ENCODE measurements at regions not wholly inside any gene's neighbourhood (a gene's known extent, or its start where the extent isn't known, plus 50 kb on each side); places are given as distances from the start of the nearest gene placed in this dataset.

- intact Hi-C loops (cut with DNase I): no loop called here
- H3K9ac ChIP-seq (ENCODE audit: low read length in 3 of 3): no peak overlapping the region
- FAIRE-seq: no peak
Observed at GRCh38 chr12:126734296-126734695, 1532.7 kb upstream of the TMEM132C start.

GRCh38 chr12:126734710-126735109 is 1532.3 kb upstream of the TMEM132C start:
- H3K27ac ChIP-seq (ENCODE audit: low read depth in 2 of 2, low read length in 2 of 2): no peak overlapping the region
- H3K4me3 ChIP-seq (ENCODE audit: low read length in 3 of 3): no peak overlapping the region
- DNase-seq (no peak), FAIRE-seq (no peak)
- no peak overlapping the region for H3K9ac ChIP-seq (ENCODE audit: low read length in 3 of 3)
- no peaks in the 10 kb centered on the region for H3K9me3 ChIP-seq (ENCODE audit: control insufficient read depth in 2 of 3, insufficient read depth in 1 of 3, low read length in 3 of 3)
- no peaks in the 10 kb centered on the region for H3K4me1 ChIP-seq (ENCODE audit: control insufficient read depth in 2 of 3, insufficient read depth in 2 of 3, low read depth in 1 of 3, low read length in 3 of 3)
- intact Hi-C loops (cut with DNase I): no loop called here
- H3K27me3 ChIP-seq (ENCODE audit: control insufficient read depth, insufficient read depth, low read length): peaks cover 2% of the 10 kb centered on the region
- TF ChIP-seq CTCF (IDR thresholded peaks at IDR 0.05; ENCODE audit: borderline replicate concordance, extremely low read depth, insufficient read depth): no peak
- no peaks in the 10 kb centered on the region for H3K36me3 ChIP-seq (ENCODE audit: control insufficient read depth in 2 of 3, insufficient read depth in 3 of 3, low read length in 3 of 3)

More at GRCh38 chr12:126734296-126734695, 1532.7 kb upstream of the TMEM132C start:
- Histone ChIP-seq H3K4me3 (ENCODE audit: low read length in 3 of 3) (no peak overlapping the region), H3K4me1 (ENCODE audit: control insufficient read depth in 2 of 3, insufficient read depth in 2 of 3, low read depth in 1 of 3, low read length in 3 of 3) (no peaks in the 10 kb centered on the region), H3K9me3 (ENCODE audit: control insufficient read depth in 2 of 3, insufficient read depth in 1 of 3, low read length in 3 of 3) (no peaks in the 10 kb centered on the region), H3K27me3 (ENCODE audit: control insufficient read depth, insufficient read depth, low read length) (peaks cover 2% of the 10 kb centered on the region), H3K27ac (ENCODE audit: low read depth in 2 of 2, low read length in 2 of 2) (no peak overlapping the region), H3K36me3 (ENCODE audit: control insufficient read depth in 2 of 3, insufficient read depth in 3 of 3, low read length in 3 of 3) (no peaks in the 10 kb centered on the region)
- DNase-seq: no peak
- TF ChIP-seq CTCF (IDR thresholded peaks at IDR 0.05; ENCODE audit: borderline replicate concordance, extremely low read depth, insufficient read depth): no peak

GRCh38 chr12:126741536-126742240 is 1525.3 kb upstream of the TMEM132C start:
- H3K9me3 ChIP-seq (ENCODE audit: control insufficient read depth in 2 of 3, insufficient read depth in 1 of 3, low read length in 3 of 3): no peaks in the 10 kb centered on the region
- H3K4me3 ChIP-seq (ENCODE audit: low read length in 3 of 3): no peak overlapping the region
- DNase-seq (no peak), FAIRE-seq (no peak)
- no peaks in the 10 kb centered on the region for H3K27me3 ChIP-seq (ENCODE audit: control insufficient read depth, insufficient read depth, low read length)
- no peaks in the 10 kb centered on the region for H3K4me1 ChIP-seq (ENCODE audit: control insufficient read depth in 2 of 3, insufficient read depth in 2 of 3, low read depth in 1 of 3, low read length in 3 of 3)
- no peaks in the 10 kb centered on the region for H3K36me3 ChIP-seq (ENCODE audit: control insufficient read depth in 2 of 3, insufficient read depth in 3 of 3, low read length in 3 of 3)
- no peak for TF ChIP-seq CTCF (IDR thresholded peaks at IDR 0.05; ENCODE audit: borderline replicate concordance, extremely low read depth, insufficient read depth)
- intact Hi-C loops (cut with DNase I): no loop called here
- H3K9ac ChIP-seq (ENCODE audit: low read length in 3 of 3): no peak overlapping the region
- H3K27ac ChIP-seq (ENCODE audit: low read depth in 2 of 2, low read length in 2 of 2): no peak overlapping the region

- no peaks in the 10 kb centered on the region for H3K27me3 ChIP-seq (ENCODE audit: control insufficient read depth, insufficient read depth, low read length)
- no peak overlapping the region for H3K4me3 ChIP-seq (ENCODE audit: low read length in 3 of 3)
- FAIRE-seq: no peak
- TF ChIP-seq CTCF (IDR thresholded peaks at IDR 0.05; ENCODE audit: borderline replicate concordance, extremely low read depth, insufficient read depth): no peak
- H3K9ac ChIP-seq (ENCODE audit: low read length in 3 of 3): no peak overlapping the region
- no peak for DNase-seq
- no peaks in the 10 kb centered on the region for H3K4me1 ChIP-seq (ENCODE audit: control insufficient read depth in 2 of 3, insufficient read depth in 2 of 3, low read depth in 1 of 3, low read length in 3 of 3)
- H3K9me3 ChIP-seq (ENCODE audit: control insufficient read depth in 2 of 3, insufficient read depth in 1 of 3, low read length in 3 of 3): no peaks in the 10 kb centered on the region
- no peak overlapping the region for H3K27ac ChIP-seq (ENCODE audit: low read depth in 2 of 2, low read length in 2 of 2)
- intact Hi-C loops (cut with DNase I): no loop called here
- H3K36me3 ChIP-seq (ENCODE audit: control insufficient read depth in 2 of 3, insufficient read depth in 3 of 3, low read length in 3 of 3): no peaks in the 10 kb centered on the region
Observed at GRCh38 chr12:126742241-126742641, 1524.7 kb upstream of the TMEM132C start.
